Trophoblast cell (in vitro differentiated cells and primary cell): ENCODE measurements at regions not wholly inside any gene's neighbourhood (a gene's known extent, or its start where the extent isn't known, plus 50 kb on each side); places are given as distances from the start of the nearest gene placed in this dataset.

Experiments used
- DNase-seq, 2 donors: peaks; one replicate each; pipeline ENCODE4 v3.0.0-alpha.2; 2016
- H2AFZ ChIP-seq: 2 replicates; pipeline ENCODE4 v1.6.1; 2013; ENCODE audit warnings: low read length, moderate library complexity, mild to moderate bottlenecking; ENCODE audit not compliant: insufficient read depth, poor library complexity
- H2AK5ac ChIP-seq: 2 replicates; pipeline ENCODE4 v1.6.1; 2013; ENCODE audit warnings: mild to moderate bottlenecking, low read length
- H2BK120ac ChIP-seq: 2 replicates; pipeline ENCODE4 v1.6.1; 2013; ENCODE audit warnings: low read length, mild to moderate bottlenecking, moderate library complexity; ENCODE audit not compliant: insufficient read depth, poor library complexity
- H2BK12ac ChIP-seq: 2 replicates; pipeline ENCODE4 v1.6.1; 2013; ENCODE audit warnings: mild to moderate bottlenecking, low read length, moderate library complexity
- H2BK5ac ChIP-seq: 2 replicates; pipeline ENCODE4 v1.6.1; 2013; ENCODE audit warnings: low read length, low read depth, moderate library complexity, mild to moderate bottlenecking; ENCODE audit not compliant: poor library complexity
- H3K14ac ChIP-seq: 2 replicates; pipeline ENCODE4 v1.6.1; 2013; ENCODE audit warnings: mild to moderate bottlenecking, low read length
- H3K18ac ChIP-seq: 2 replicates; pipeline ENCODE4 v1.6.1; 2013; ENCODE audit warnings: mild to moderate bottlenecking, low read length
- H3K23ac ChIP-seq: 2 replicates; pipeline ENCODE4 v1.6.1; 2013; ENCODE audit warnings: low read length
- H3K27ac ChIP-seq: 2 replicates; pipeline ENCODE4 v1.5.1; 2013; ENCODE audit warnings: low read depth, mild to moderate bottlenecking, inconsistent platforms, low read length, moderate library complexity
- H3K27me3 ChIP-seq: 2 replicates; pipeline ENCODE4 v1.6.1; 2013; ENCODE audit warnings: inconsistent platforms, mild to moderate bottlenecking, low read length, moderate library complexity; ENCODE audit not compliant: insufficient read depth
- H3K36me3 ChIP-seq, 2 experiments: 1 replicate in 1 of 2; 2 replicates in 1 of 2; pipeline ENCODE4 v1.6.1; 2013; ENCODE audit warnings: low read length in 2 of 2, mild to moderate bottlenecking in 2 of 2, moderate library complexity in 1 of 2; ENCODE audit not compliant: insufficient read depth in 2 of 2, control insufficient read depth in 1 of 2
- H3K4ac ChIP-seq: 2 replicates; pipeline ENCODE4 v1.6.1; 2013; ENCODE audit warnings: low read depth, mild to moderate bottlenecking, low read length, moderate library complexity
- H3K4me1 ChIP-seq, 2 experiments: 1 replicate in 1 of 2; 2 replicates in 1 of 2; pipeline ENCODE4 v1.6.1; 2013; ENCODE audit warnings: low read length in 2 of 2, mild to moderate bottlenecking in 2 of 2, moderate library complexity in 1 of 2; ENCODE audit not compliant: insufficient read depth in 2 of 2, control insufficient read depth in 1 of 2
- H3K4me2 ChIP-seq: 2 replicates; pipeline ENCODE4 v1.6.1; 2013; ENCODE audit warnings: inconsistent platforms, mild to moderate bottlenecking, low read length, moderate library complexity
- H3K4me3 ChIP-seq: 2 replicates; pipeline ENCODE4 v1.5.1; 2013; ENCODE audit warnings: mild to moderate bottlenecking, low read depth, low read length, inconsistent platforms
- H3K79me1 ChIP-seq: one replicate; pipeline ENCODE4 v1.6.1; 2013; ENCODE audit warnings: low read length
- H3K79me2 ChIP-seq: 2 replicates; pipeline ENCODE4 v1.6.1; 2013; ENCODE audit warnings: low read length, mild to moderate bottlenecking; ENCODE audit not compliant: control insufficient read depth, insufficient read depth, poor library complexity
- H3K9ac ChIP-seq: 2 replicates; pipeline ENCODE4 v1.6.1; 2013; ENCODE audit warnings: mild to moderate bottlenecking, low read length
- H3K9me3 ChIP-seq: 2 replicates; pipeline ENCODE4 v1.6.1; 2013; ENCODE audit warnings: low read depth, mild to moderate bottlenecking, control low read depth, inconsistent platforms, low read length; ENCODE audit not compliant: insufficient read depth
- H4K12ac ChIP-seq: 2 replicates; pipeline ENCODE4 v1.6.1; 2013; ENCODE audit warnings: low read depth, mild to moderate bottlenecking, low read length, moderate library complexity
- H4K8ac ChIP-seq: 2 replicates; pipeline ENCODE4 v1.6.1; 2013; ENCODE audit warnings: low read depth, mild to moderate bottlenecking, low read length, moderate library complexity
- H4K91ac ChIP-seq: one replicate; pipeline ENCODE4 v1.6.1; 2013; ENCODE audit warnings: low read depth, mild to moderate bottlenecking, low read length, moderate library complexity
- WGBS: extraction: QIAGEN DNeasy Blood & Tissue Kit; methylation state at CpG from one replicate; pipeline ENCODE4 v1.1.7; 2013; ENCODE audit warnings: missing lambda C conversion rate; ENCODE audit not compliant: insufficient read length, insufficient coverage; ENCODE audit errors: extremely low coverage; 5-methylcytosine and 5-hydroxymethylcytosine counted together

DNA sequence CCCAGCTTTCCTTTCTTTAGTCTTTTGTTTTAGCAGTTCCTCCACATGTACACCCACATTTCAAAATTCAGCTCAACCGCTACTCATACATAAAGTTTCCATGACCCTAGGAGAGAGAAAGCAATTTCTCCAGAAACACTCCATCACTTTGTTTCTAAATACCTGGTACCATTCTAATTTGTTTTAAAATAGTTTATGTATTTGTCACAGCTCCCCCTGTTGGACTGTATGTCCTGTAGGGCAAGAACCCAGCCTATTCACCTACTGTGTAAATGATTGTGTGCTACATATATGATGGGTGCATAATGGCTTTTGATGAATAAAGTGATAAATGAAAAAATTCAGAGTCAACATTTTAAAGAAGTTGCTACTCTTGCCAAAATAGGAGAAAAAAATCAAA lies 139.1 kb downstream of the COX7C start:
- no peak for DNase-seq
- no peak overlapping the region for H2BK5ac ChIP-seq
- no peaks in the 10 kb centered on the region for H3K9me3 ChIP-seq
- H2AFZ ChIP-seq, result no peak overlapping the region
- no peak overlapping the region for H3K27ac ChIP-seq
- no peaks in the 10 kb centered on the region for H3K36me3 ChIP-seq
- no peaks in the 10 kb centered on the region for H3K27me3 ChIP-seq
- H3K18ac ChIP-seq, result no peak overlapping the region
- no peak overlapping the region for H4K12ac ChIP-seq
- H2BK12ac ChIP-seq, result no peak overlapping the region
- WGBS, result no CpG with 5 or more reads among the region's 1 CpG
- no peak overlapping the region for H2BK120ac ChIP-seq
- H3K23ac ChIP-seq, result no peak overlapping the region
- H3K4me2 ChIP-seq, result no peak overlapping the region
- H4K8ac ChIP-seq, result no peak overlapping the region
- no peaks in the 10 kb centered on the region for H3K79me1 ChIP-seq
- no peak overlapping the region for H3K14ac ChIP-seq
- H3K4me1 ChIP-seq, result no peaks in the 10 kb centered on the region
- no peaks in the 10 kb centered on the region for H3K79me2 ChIP-seq
- no peak overlapping the region for H4K91ac ChIP-seq
- no peak overlapping the region for H3K4me3 ChIP-seq
- no peak overlapping the region for H3K9ac ChIP-seq
- H3K4ac ChIP-seq, result no peak overlapping the region
- no peak overlapping the region for H2AK5ac ChIP-seq

GRCh38 chr5:86757824-86758223 lies 140.1 kb downstream of the COX7C start:
- no peak overlapping the region for H4K91ac ChIP-seq
- no peak overlapping the region for H2AK5ac ChIP-seq
- no peaks in the 10 kb centered on the region for H3K4me1 ChIP-seq
- H2BK120ac ChIP-seq, result no peak overlapping the region
- H3K27ac ChIP-seq, result no peak overlapping the region
- H4K8ac ChIP-seq, result no peak overlapping the region
- H2AFZ ChIP-seq, result no peak overlapping the region
- H2BK5ac ChIP-seq, result no peak overlapping the region
- DNase-seq, result peak in 1 of 2 donors; percentile 20
- no peak overlapping the region for H3K23ac ChIP-seq
- H3K4me2 ChIP-seq, result no peak overlapping the region
- no peaks in the 10 kb centered on the region for H3K9me3 ChIP-seq
- H3K79me2 ChIP-seq, result no peaks in the 10 kb centered on the region
- no CpG with 5 or more reads among the region's 5 CpGs for WGBS
- H3K9ac ChIP-seq, result no peak overlapping the region
- no peak overlapping the region for H3K14ac ChIP-seq
- no peaks in the 10 kb centered on the region for H3K27me3 ChIP-seq
- H3K4me3 ChIP-seq, result no peak overlapping the region
- no peaks in the 10 kb centered on the region for H3K36me3 ChIP-seq
- no peaks in the 10 kb centered on the region for H3K79me1 ChIP-seq
- H4K12ac ChIP-seq, result no peak overlapping the region
- H2BK12ac ChIP-seq, result no peak overlapping the region
- H3K4ac ChIP-seq, result no peak overlapping the region
- no peak overlapping the region for H3K18ac ChIP-seq

DNA sequence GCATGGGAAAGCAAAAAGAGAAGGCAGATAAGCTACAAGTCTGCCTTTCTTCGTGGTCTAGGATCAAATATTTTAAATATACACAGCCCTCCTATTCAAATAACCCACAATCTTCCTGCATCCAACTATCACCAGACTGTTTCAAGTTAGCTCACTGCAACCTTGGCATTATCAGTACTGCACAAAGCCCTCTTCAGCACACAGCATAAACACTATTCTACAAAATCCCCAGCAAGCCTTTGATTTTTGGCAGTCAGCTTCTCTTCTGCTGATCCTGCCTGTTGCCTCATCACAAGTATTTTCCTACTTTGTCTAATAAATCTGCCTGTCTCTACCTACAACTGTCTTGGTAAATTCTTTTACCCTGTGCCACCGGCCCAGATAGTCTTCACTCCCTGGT lies 142.9 kb downstream of the COX7C start:
- H3K36me3 ChIP-seq, result no peaks in the 10 kb centered on the region
- no peak overlapping the region for H3K4me3 ChIP-seq
- no peak overlapping the region for H3K18ac ChIP-seq
- no peak overlapping the region for H2BK12ac ChIP-seq
- no peak overlapping the region for H3K14ac ChIP-seq
- H3K79me2 ChIP-seq, result no peaks in the 10 kb centered on the region
- H3K27ac ChIP-seq, result no peak overlapping the region
- WGBS, result no CpG with 5 or more reads among the region's 2 CpGs
- no peak overlapping the region for H2BK120ac ChIP-seq
- H3K9ac ChIP-seq, result no peak overlapping the region
- no peaks in the 10 kb centered on the region for H3K79me1 ChIP-seq
- H3K4me2 ChIP-seq, result no peak overlapping the region
- no peaks in the 10 kb centered on the region for H3K4me1 ChIP-seq
- no peak overlapping the region for H4K8ac ChIP-seq
- DNase-seq, result no peak
- no peaks in the 10 kb centered on the region for H3K27me3 ChIP-seq
- no peaks in the 10 kb centered on the region for H3K9me3 ChIP-seq
- no peak overlapping the region for H2AFZ ChIP-seq
- no peak overlapping the region for H4K91ac ChIP-seq
- H3K23ac ChIP-seq, result no peak overlapping the region
- H2BK5ac ChIP-seq, result no peak overlapping the region
- H3K4ac ChIP-seq, result no peak overlapping the region
- no peak overlapping the region for H2AK5ac ChIP-seq
- H4K12ac ChIP-seq, result no peak overlapping the region

- Histone ChIP-seq H3K9me3 (peaks cover 2% of the 10 kb centered on the region), H3K23ac (no peak overlapping the region), H4K12ac (no peak overlapping the region), H3K79me2 (no peaks in the 10 kb centered on the region), H3K27me3 (no peaks in the 10 kb centered on the region), H3K4me2 (no peak overlapping the region), H3K18ac (no peak overlapping the region), H2BK5ac (no peak overlapping the region), H2BK12ac (no peak overlapping the region), H4K8ac (no peak overlapping the region), H3K9ac (no peak overlapping the region), H3K4me1 (no peaks in the 10 kb centered on the region), H2AFZ (no peak overlapping the region), H3K4ac (no peak overlapping the region), H3K79me1 (no peaks in the 10 kb centered on the region), H3K4me3 (no peak overlapping the region), H2BK120ac (no peak overlapping the region), H2AK5ac (no peak overlapping the region), H4K91ac (no peak overlapping the region), H3K14ac (no peak overlapping the region), H3K27ac (no peak overlapping the region), H3K36me3 (no peaks in the 10 kb centered on the region)
- WGBS, result no CpG with 5 or more reads among the region's 1 CpG
- no peak for DNase-seq
Measured at GRCh38 chr5:86763929-86764328, 146.2 kb downstream of the COX7C start.
